HEK293 (cell line): ENCODE measurements at regions not wholly inside any gene's neighbourhood (a gene's known extent, or its start where the extent isn't known, plus 50 kb on each side); places are given as distances from the start of the nearest gene placed in this dataset.

Source experiments
- CTCF ChIA-PET: fragments of 350-600 bp; formaldehyde crosslinking; extraction: SDS; loops from one replicate; lab custom pipeline; 2021; ENCODE audit warnings: antibody characterized with exemption; lab: Yijun Ruan, JAX
- POLR2A ChIA-PET: fragments of 300-600 bp; formaldehyde crosslinking; extraction: SDS; loops from one replicate; lab custom pipeline; 2020; ENCODE audit warnings: antibody characterized with exemption, inconsistent platforms; lab: Yijun Ruan, JAX
- H3K27ac ChIP-seq: fragments of 200-500 bp; sonication (Bioruptor generic); 2 replicates; pipeline ENCODE4 v1.5.1; 2014; ENCODE audit warnings: low read depth, low read length, control low read depth, inconsistent platforms; ENCODE audit errors: extremely low read depth
- H3K36me3 ChIP-seq, 2 experiments: fragments of 200-500 bp in 1 of 2; sonication (Bioruptor generic) in 1 of 2; 1 replicate in 1 of 2; 2 replicates in 1 of 2; pipeline ENCODE4 v1.5.1; 2014 to 2017; ENCODE audit warnings: inconsistent platforms in 2 of 2, low read length in 2 of 2; ENCODE audit not compliant: control insufficient read depth in 2 of 2, insufficient read depth in 1 of 2
- H3K4me1 ChIP-seq: fragments of 200-500 bp; sonication (Bioruptor generic); 2 replicates; pipeline ENCODE4 v1.5.1; 2014; ENCODE audit warnings: mild to moderate bottlenecking, low read length, inconsistent platforms; ENCODE audit not compliant: control insufficient read depth, insufficient read depth
- H3K4me3 ChIP-seq: 2 replicates; pipeline ENCODE4 v1.5.1; 2011; ENCODE audit warnings: low read depth, mild to moderate bottlenecking, control low read depth, low read length, moderate library complexity
- H3K9me3 ChIP-seq: fragments of 200-500 bp; sonication (Bioruptor generic); 2 replicates; pipeline ENCODE4 v1.5.1; 2014; ENCODE audit warnings: low read depth, low read length, inconsistent platforms; ENCODE audit not compliant: control insufficient read depth, insufficient read depth
- ATF2 ChIP-seq: fragments of 450-650 bp; formaldehyde crosslinking; IDR thresholded peaks from 2 replicates; pipeline ENCODE4 v1.5.1; 2016; ENCODE audit warnings: missing biosample characterization, missing genetic modification characterization, low read depth
- GFI1B ChIP-seq: fragments of 450-650 bp; formaldehyde crosslinking; IDR thresholded peaks from 2 replicates; pipeline ENCODE4 v1.5.1; 2016; ENCODE audit warnings: missing biosample characterization, missing genetic modification characterization
- GLIS1 ChIP-seq: fragments of 450-650 bp; formaldehyde crosslinking; IDR thresholded peaks from 2 replicates; pipeline ENCODE4 v1.5.1; 2016; ENCODE audit warnings: missing biosample characterization, missing genetic modification characterization
- GLIS2 ChIP-seq: fragments of 450-650 bp; formaldehyde crosslinking; IDR thresholded peaks from 2 replicates; pipeline ENCODE4 v1.5.1; 2016; ENCODE audit warnings: missing biosample characterization, missing genetic modification characterization
- PRDM1 ChIP-seq: fragments of 450-650 bp; formaldehyde crosslinking; IDR thresholded peaks from 2 replicates; pipeline ENCODE4; 2016; ENCODE audit warnings: missing biosample characterization, missing genetic modification characterization
- SCRT2 ChIP-seq: fragments of 450-650 bp; formaldehyde crosslinking; IDR thresholded peaks from 2 replicates; pipeline ENCODE4 v1.5.1; 2016; ENCODE audit warnings: missing biosample characterization, missing genetic modification characterization
- SETDB1 ChIP-seq: IDR thresholded peaks from one replicate; pipeline ENCODE4 v1.6.1; 2017; ENCODE audit warnings: mild to moderate bottlenecking, low read length, moderate library complexity, mixed read lengths; ENCODE audit not compliant: insufficient read length
- SP2 ChIP-seq: fragments of 450-650 bp; formaldehyde crosslinking; IDR thresholded peaks from 2 replicates; pipeline ENCODE4 v1.5.1; 2016; ENCODE audit warnings: missing biosample characterization, missing genetic modification characterization
- WT1 ChIP-seq: fragments of 450-650 bp; formaldehyde crosslinking; IDR thresholded peaks from 2 replicates; pipeline ENCODE4 v1.5.1; 2016; ENCODE audit warnings: missing biosample characterization, missing genetic modification characterization
- ZBTB49 ChIP-seq: fragments of 450-650 bp; formaldehyde crosslinking; IDR thresholded peaks from 2 replicates; pipeline ENCODE4 v1.5.1; 2016; ENCODE audit warnings: missing biosample characterization, missing genetic modification characterization, low read depth
- ZFHX2 ChIP-seq: fragments of 450-650 bp; formaldehyde crosslinking; conservative IDR thresholded peaks from 2 replicates; pipeline ENCODE4 v1.5.1; 2016; ENCODE audit warnings: missing biosample characterization, missing genetic modification characterization
- ZFP3 ChIP-seq: fragments of 450-650 bp; formaldehyde crosslinking; IDR thresholded peaks from 2 replicates; pipeline ENCODE4 v1.5.1; 2016; ENCODE audit warnings: low read depth, missing biosample characterization, missing genetic modification characterization
- ZIC2 ChIP-seq: fragments of 450-650 bp; formaldehyde crosslinking; IDR thresholded peaks from 2 replicates; pipeline ENCODE4 v1.5.1; 2016; ENCODE audit warnings: missing biosample characterization, missing genetic modification characterization
- ZNF10 ChIP-seq: fragments of 450-650 bp; formaldehyde crosslinking; IDR thresholded peaks from 2 replicates; pipeline ENCODE4 v1.5.1; 2017; ENCODE audit warnings: missing biosample characterization, missing genetic modification characterization
- ZNF114 ChIP-seq: fragments of 450-650 bp; formaldehyde crosslinking; IDR thresholded peaks from 2 replicates; pipeline ENCODE4 v1.5.0; 2017; ENCODE audit warnings: missing biosample characterization, missing genetic modification characterization
- ZNF2 ChIP-seq: fragments of 450-650 bp; formaldehyde crosslinking; IDR thresholded peaks from 2 replicates; pipeline ENCODE4 v1.5.1; 2016; ENCODE audit warnings: missing biosample characterization, missing genetic modification characterization
- ZNF311 ChIP-seq: fragments of 450-650 bp; formaldehyde crosslinking; IDR thresholded peaks from 2 replicates; pipeline ENCODE4 v1.5.1; 2017; ENCODE audit warnings: missing biosample characterization, missing genetic modification characterization, borderline replicate concordance
- ZNF341 ChIP-seq: fragments of 450-650 bp; formaldehyde crosslinking; IDR thresholded peaks from 2 replicates; pipeline ENCODE4; 2016; ENCODE audit warnings: low read depth, missing biosample characterization, missing genetic modification characterization
- ZNF366 ChIP-seq: fragments of 450-650 bp; formaldehyde crosslinking; conservative IDR thresholded peaks from 2 replicates; pipeline ENCODE4 v1.5.1; 2016; ENCODE audit warnings: missing biosample characterization, missing genetic modification characterization
- ZNF398 ChIP-seq: fragments of 450-650 bp; formaldehyde crosslinking; IDR thresholded peaks from 2 replicates; pipeline ENCODE4 v1.5.1; 2017; ENCODE audit warnings: missing biosample characterization, missing genetic modification characterization
- ZNF629 ChIP-seq: fragments of 450-650 bp; formaldehyde crosslinking; IDR thresholded peaks from 2 replicates; pipeline ENCODE4 v1.5.1; 2017; ENCODE audit warnings: missing biosample characterization, missing genetic modification characterization
- ZNF654 ChIP-seq: fragments of 450-650 bp; formaldehyde crosslinking; IDR thresholded peaks from 2 replicates; pipeline ENCODE4 v1.5.1; 2016; ENCODE audit warnings: low read depth, missing biosample characterization, missing genetic modification characterization
- ZNF677 ChIP-seq: fragments of 450-650 bp; IDR thresholded peaks from 2 replicates; pipeline ENCODE4 v1.5.0; 2018; ENCODE audit warnings: missing biosample characterization, mild to moderate bottlenecking, missing genetic modification characterization, moderate library complexity
- ZNF776 ChIP-seq: fragments of 450-650 bp; formaldehyde crosslinking; IDR thresholded peaks from 2 replicates; pipeline ENCODE4 v1.5.0; 2017; ENCODE audit warnings: missing biosample characterization, missing genetic modification characterization, borderline replicate concordance
- ZNF830 ChIP-seq: fragments of 450-650 bp; IDR thresholded peaks from 2 replicates; pipeline ENCODE4 v1.5.0; 2018; ENCODE audit warnings: missing biosample characterization, missing genetic modification characterization, low read depth, mild to moderate bottlenecking, moderate library complexity

- H3K27ac ChIP-seq = no peak overlapping the region
- POLR2A ChIA-PET = no interaction called here
Measured at GRCh38 chr18:77815666-77816338, 566.2 kb downstream of the GALR1 start.

GRCh38 chr18:77818328-77818727 is 568.7 kb downstream of the GALR1 start:
- ChIA-PET CTCF (interaction anchor here (0.6 kb wide), 1 partner anchor 271 kb away, joined by 3 read pairs; no protein-coding TSS in a partner anchor), POLR2A (no interaction called here)
- Histone ChIP-seq H3K4me1 (no peaks in the 10 kb centered on the region), H3K4me3 (no peak overlapping the region), H3K27ac (no peak overlapping the region), H3K9me3 (no peaks in the 10 kb centered on the region), H3K36me3 (no peaks in the 10 kb centered on the region)
- no peak for TF ChIP-seq GLIS1 (tag by site-specific recombination)
- TF ChIP-seq PRDM1 (tag by site-specific recombination) = peak; percentile 12; the same call in 1 of the 2 replicates
- peak; percentile 80 for TF ChIP-seq ZNF366
- TF ChIP-seq ZNF677 = no peak
- no peak for TF ChIP-seq ATF2 (tag by site-specific recombination)
- no peak for TF ChIP-seq WT1

More at GRCh38 chr18:77815666-77816338, 566.2 kb downstream of the GALR1 start:
- no peak for TF ChIP-seq ZNF677
- TF ChIP-seq SETDB1 = peak; percentile 34
- Histone ChIP-seq H3K4me1 (peaks cover 6% of the 10 kb centered on the region), H3K4me3 (no peak overlapping the region), H3K9me3 (no peaks in the 10 kb centered on the region), H3K36me3 (no peaks in the 10 kb centered on the region)
- CTCF ChIA-PET = interaction anchor here (1.5 kb wide), 1 partner anchor 66 kb away, joined by 5 read pairs; no protein-coding TSS in a partner anchor

- H3K4me3 ChIP-seq = no peak overlapping the region
- ChIA-PET POLR2A (no interaction called here), CTCF (interaction anchor here (0.6 kb wide), 1 partner anchor 554 kb away, joined by 7 read pairs; no protein-coding TSS in a partner anchor)
- H3K27ac ChIP-seq = no peak overlapping the region
- H3K9me3 ChIP-seq = no peaks in the 10 kb centered on the region
- TF ChIP-seq GFI1B (no peak), ZNF114 (tag by site-specific recombination) (no peak), ZBTB49 (tag by site-specific recombination) (no peak), ZNF10 (tag by site-specific recombination) (no peak), ZNF830 (no peak), ZIC2 (tag by site-specific recombination) (no peak), ZNF341 (tag by site-specific recombination) (no peak), SP2 (tag by site-specific recombination) (no peak), ZNF776 (tag by site-specific recombination) (no peak), ZNF311 (tag by site-specific recombination) (no peak), ZNF398 (tag by site-specific recombination) (no peak), ZFP3 (tag by site-specific recombination) (no peak), GLIS2 (no peak), ZNF2 (no peak), ZNF629 (no peak), ZNF654 (tag by site-specific recombination) (no peak), ZFHX2 (tag by site-specific recombination) (no peak), SCRT2 (tag by site-specific recombination) (no peak)
- H3K36me3 ChIP-seq = no peaks in the 10 kb centered on the region
- H3K4me1 ChIP-seq = no peaks in the 10 kb centered on the region
Measured at GRCh38 chr18:77820472-77820871, 570.8 kb downstream of the GALR1 start.
